GM23338 (cell line): ENCODE measurements at regions not wholly inside any gene's neighbourhood (a gene's known extent, or its start where the extent isn't known, plus 50 kb on each side); places are given as distances from the start of the nearest gene placed in this dataset.

Experiments used
- ATAC-seq: fragments of 200-7000 bp; cut with Tn5 transposase; 3 replicates; pipeline ENCODE4 v1.9.1; 2020
- DNase-seq: peaks from one replicate; pipeline ENCODE4 v3.0.0-alpha.2; 2015; ENCODE audit warnings: low spot score
- H2AFZ ChIP-seq: fragments of 200-600 bp; sonication (generic); 2 replicates; pipeline ENCODE4 v1.8.0; 2016; ENCODE audit warnings: antibody characterized with exemption, mild to moderate bottlenecking, moderate library complexity
- H3F3A ChIP-seq: fragments of 200-600 bp; sonication (generic); replicated peaks from 2 replicates; pipeline ENCODE4 v1.8.0; 2017; ENCODE audit warnings: antibody characterized with exemption, mixed run types, low read depth
- H3K27ac ChIP-seq: fragments of 200-600 bp; sonication (generic); 2 replicates; pipeline ENCODE4 v1.6.1; 2016; ENCODE audit warnings: low read depth
- H3K27me3 ChIP-seq: fragments of 200-600 bp; sonication (generic); 2 replicates; pipeline ENCODE4 v1.8.0; 2016; ENCODE audit warnings: mild to moderate bottlenecking, mixed run types, moderate library complexity; ENCODE audit not compliant: insufficient read depth
- H3K36me3 ChIP-seq: fragments of 200-600 bp; sonication (generic); 2 replicates; pipeline ENCODE4 v1.8.0; 2016; ENCODE audit warnings: mild to moderate bottlenecking; ENCODE audit not compliant: insufficient read depth
- H3K4me1 ChIP-seq: fragments of 200-600 bp; sonication (generic); 2 replicates; pipeline ENCODE4 v1.8.0; 2016; ENCODE audit warnings: mild to moderate bottlenecking, moderate library complexity; ENCODE audit not compliant: insufficient read depth
- H3K4me2 ChIP-seq: fragments of 200-600 bp; sonication (generic); 2 replicates; pipeline ENCODE4 v1.7.1; 2017; ENCODE audit warnings: mixed run types
- H3K4me3 ChIP-seq: fragments of 200-600 bp; sonication (generic); 2 replicates; pipeline ENCODE4 v1.6.1; 2016; ENCODE audit warnings: mixed run types
- H3K79me2 ChIP-seq: fragments of 200-600 bp; sonication (generic); replicated peaks from 2 replicates; pipeline ENCODE4 v1.8.0; 2017; ENCODE audit warnings: mild to moderate bottlenecking; ENCODE audit not compliant: insufficient read depth
- H3K9me2 ChIP-seq: fragments of 200-600 bp; sonication (generic); 2 replicates; pipeline ENCODE4 v1.8.0; 2017; ENCODE audit not compliant: insufficient read depth
- H4K20me1 ChIP-seq: fragments of 200-600 bp; sonication (generic); replicated peaks from 2 replicates; pipeline ENCODE4 v1.8.0; 2017; ENCODE audit warnings: mild to moderate bottlenecking; ENCODE audit not compliant: insufficient read depth
- H3K27ac Mint-ChIP-seq: 2 replicates; pipeline ENCODE4 v1.8.0; 2020; ENCODE audit warnings: inconsistent platforms, mild to moderate bottlenecking, moderate library complexity, mixed read lengths
- H3K27me3 Mint-ChIP-seq: 3 replicates; pipeline ENCODE4 v1.8.0; 2022; ENCODE audit warnings: low read depth, mild to moderate bottlenecking, moderate library complexity, mixed read lengths, inconsistent platforms; ENCODE audit not compliant: insufficient read depth, poor library complexity
- H3K36me3 Mint-ChIP-seq: 3 replicates; pipeline ENCODE4 v1.8.0; 2021; ENCODE audit warnings: low read depth, mild to moderate bottlenecking, inconsistent platforms, moderate library complexity, mixed read lengths
- H3K4me1 Mint-ChIP-seq: 3 replicates; pipeline ENCODE4 v1.8.0; 2020; ENCODE audit warnings: mild to moderate bottlenecking, inconsistent platforms, mixed read lengths
- H3K4me3 Mint-ChIP-seq: 3 replicates; pipeline ENCODE4 v1.8.0; 2021; ENCODE audit warnings: moderate library complexity, mild to moderate bottlenecking, inconsistent platforms, mixed read lengths
- H3K9me3 Mint-ChIP-seq: 3 replicates; pipeline ENCODE4 v1.8.0; 2020; ENCODE audit warnings: moderate library complexity, mild to moderate bottlenecking, inconsistent platforms, mixed read lengths
- CREB1 ChIP-seq: fragments of 250-450 bp; sonication (Bioruptor Pico); IDR thresholded peaks from 2 replicates; pipeline ENCODE4 v1.5.0; 2020; ENCODE audit warnings: low read depth, mild to moderate bottlenecking, moderate library complexity
- EZH2 ChIP-seq: fragments of 200-600 bp; sonication (generic); IDR thresholded peaks from one replicate; pipeline ENCODE4 v1.8.0; 2017; ENCODE audit warnings: antibody characterized with exemption, mild to moderate bottlenecking, low read depth; ENCODE audit not compliant: unreplicated experiment
- EZH2phosphoT487 ChIP-seq: fragments of 200-600 bp; sonication (generic); IDR thresholded peaks from one replicate; pipeline ENCODE4 v1.8.1; 2018; ENCODE audit warnings: antibody characterized with exemption; ENCODE audit not compliant: unreplicated experiment
- JUNB ChIP-seq: IDR thresholded peaks from one replicate; pipeline ENCODE4 v1.6.1; 2016; ENCODE audit warnings: antibody characterized with exemption; ENCODE audit not compliant: unreplicated experiment
- NANOG ChIP-seq: IDR thresholded peaks from 2 replicates; pipeline ENCODE4 v1.6.1; 2016; ENCODE audit warnings: antibody characterized with exemption, borderline replicate concordance
- POLR2AphosphoS5 ChIP-seq: IDR thresholded peaks from 2 replicates; pipeline ENCODE4 v1.6.1; 2016; ENCODE audit warnings: antibody characterized with exemption, low read depth
- STAT1 ChIP-seq: IDR thresholded peaks from one replicate; pipeline ENCODE4 v1.6.1; 2016; ENCODE audit warnings: antibody characterized with exemption; ENCODE audit not compliant: unreplicated experiment
- ZNF114 ChIP-seq: fragments of 250-450 bp; sonication (Bioruptor Pico); IDR thresholded peaks from 2 replicates; pipeline ENCODE4 v1.5.0; 2020; ENCODE audit warnings: mild to moderate bottlenecking, moderate library complexity
- ZNF331 ChIP-seq: fragments of 250-450 bp; sonication (Bioruptor Pico); IDR thresholded peaks from 2 replicates; pipeline ENCODE4 v1.5.0; 2020; ENCODE audit warnings: low read depth, mild to moderate bottlenecking, moderate library complexity
- TF ChIP-seq, protein P1 (sequence below): IDR thresholded peaks from one replicate; pipeline ENCODE4 v1.6.1; 2018; ENCODE audit warnings: antibody characterized with exemption; ENCODE audit not compliant: unreplicated experiment
- TF ChIP-seq, protein P2 (sequence below), 2 experiments: fragments of 200-600 bp in 1 of 2; sonication (generic) in 1 of 2; conservative IDR thresholded peaks; 2 replicates each; pipeline versions ENCODE4 v1.5.1 to v1.6.1; 2016 to 2017; ENCODE audit warnings: antibody characterized with exemption in 2 of 2, low read depth in 2 of 2, mild to moderate bottlenecking in 2 of 2, moderate library complexity in 1 of 2
- TF ChIP-seq, protein P3 (sequence below): fragments of 250-450 bp; sonication (Bioruptor Pico); IDR thresholded peaks from 2 replicates; pipeline ENCODE4 v1.5.0; 2020; ENCODE audit warnings: mild to moderate bottlenecking, moderate library complexity
- TF ChIP-seq, protein P4 (sequence below): IDR thresholded peaks from 2 replicates; pipeline ENCODE4 v1.6.1; 2016; ENCODE audit warnings: antibody characterized with exemption

DNA sequence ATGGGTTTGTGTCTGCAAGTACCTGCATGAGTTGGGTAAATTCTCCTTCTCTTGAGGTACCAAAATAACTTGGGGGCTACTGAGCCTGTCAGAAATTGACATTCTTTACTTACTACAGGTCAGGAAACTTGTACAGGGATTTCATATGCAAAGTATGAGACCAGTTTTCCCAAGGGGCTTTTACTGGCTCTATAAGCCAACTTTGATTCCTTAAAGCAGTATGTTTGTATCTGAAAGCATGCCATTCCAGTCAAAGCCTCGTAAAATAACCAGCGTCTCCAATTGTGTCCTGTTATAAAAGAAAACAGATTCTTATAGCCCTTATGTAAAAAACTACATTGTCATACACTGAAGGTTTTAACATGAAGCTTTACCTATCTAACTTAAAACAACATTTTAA, 90.2 kb downstream of the ZNF467 start:
- no peaks in the 10 kb centered on the region; the same call in 1 of the 2 replicates for H3K9me2 ChIP-seq
- no peaks in the 10 kb centered on the region for H3K79me2 ChIP-seq
- no peaks in the 10 kb centered on the region for H3K27me3 ChIP-seq
- H3K4me2 ChIP-seq, result peak overlapping the region; percentile 37; the same call in 1 of the 2 replicates
- H4K20me1 ChIP-seq, result no peaks in the 10 kb centered on the region
- ATAC-seq (no peak), DNase-seq (no peak)
- Mint-ChIP-seq H3K4me3 (no peak overlapping the region), H3K36me3 (peaks cover 3% of the 10 kb centered on the region; the same call in 1 of the 3 replicates), H3K4me1 (peaks cover 46% of the 10 kb centered on the region), H3K9me3 (no peaks in the 10 kb centered on the region; the same call in 2 of the 3 replicates), H3K27me3 (no peaks in the 10 kb centered on the region), H3K27ac (no peak overlapping the region)
- no peaks in the 10 kb centered on the region for H3F3A ChIP-seq
- peaks cover 51% of the 10 kb centered on the region for H3K4me1 ChIP-seq
- no peak overlapping the region for H2AFZ ChIP-seq
- H3K27ac ChIP-seq, result no peak overlapping the region
- TF ChIP-seq, protein P1, sequence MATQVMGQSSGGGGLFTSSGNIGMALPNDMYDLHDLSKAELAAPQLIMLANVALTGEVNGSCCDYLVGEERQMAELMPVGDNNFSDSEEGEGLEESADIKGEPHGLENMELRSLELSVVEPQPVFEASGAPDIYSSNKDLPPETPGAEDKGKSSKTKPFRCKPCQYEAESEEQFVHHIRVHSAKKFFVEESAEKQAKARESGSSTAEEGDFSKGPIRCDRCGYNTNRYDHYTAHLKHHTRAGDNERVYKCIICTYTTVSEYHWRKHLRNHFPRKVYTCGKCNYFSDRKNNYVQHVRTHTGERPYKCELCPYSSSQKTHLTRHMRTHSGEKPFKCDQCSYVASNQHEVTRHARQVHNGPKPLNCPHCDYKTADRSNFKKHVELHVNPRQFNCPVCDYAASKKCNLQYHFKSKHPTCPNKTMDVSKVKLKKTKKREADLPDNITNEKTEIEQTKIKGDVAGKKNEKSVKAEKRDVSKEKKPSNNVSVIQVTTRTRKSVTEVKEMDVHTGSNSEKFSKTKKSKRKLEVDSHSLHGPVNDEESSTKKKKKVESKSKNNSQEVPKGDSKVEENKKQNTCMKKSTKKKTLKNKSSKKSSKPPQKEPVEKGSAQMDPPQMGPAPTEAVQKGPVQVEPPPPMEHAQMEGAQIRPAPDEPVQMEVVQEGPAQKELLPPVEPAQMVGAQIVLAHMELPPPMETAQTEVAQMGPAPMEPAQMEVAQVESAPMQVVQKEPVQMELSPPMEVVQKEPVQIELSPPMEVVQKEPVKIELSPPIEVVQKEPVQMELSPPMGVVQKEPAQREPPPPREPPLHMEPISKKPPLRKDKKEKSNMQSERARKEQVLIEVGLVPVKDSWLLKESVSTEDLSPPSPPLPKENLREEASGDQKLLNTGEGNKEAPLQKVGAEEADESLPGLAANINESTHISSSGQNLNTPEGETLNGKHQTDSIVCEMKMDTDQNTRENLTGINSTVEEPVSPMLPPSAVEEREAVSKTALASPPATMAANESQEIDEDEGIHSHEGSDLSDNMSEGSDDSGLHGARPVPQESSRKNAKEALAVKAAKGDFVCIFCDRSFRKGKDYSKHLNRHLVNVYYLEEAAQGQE, result no peak
- TF ChIP-seq ZNF331 (no peak), POLR2AphosphoS5 (no peak), STAT1 (no peak), EZH2phosphoT487 (no peak), ZNF114 (CRISPR knock-in tag) (no peak), NANOG (no peak), EZH2 (no peak), JUNB (no peak), CREB1 (no peak)
- TF ChIP-seq, protein P2, sequence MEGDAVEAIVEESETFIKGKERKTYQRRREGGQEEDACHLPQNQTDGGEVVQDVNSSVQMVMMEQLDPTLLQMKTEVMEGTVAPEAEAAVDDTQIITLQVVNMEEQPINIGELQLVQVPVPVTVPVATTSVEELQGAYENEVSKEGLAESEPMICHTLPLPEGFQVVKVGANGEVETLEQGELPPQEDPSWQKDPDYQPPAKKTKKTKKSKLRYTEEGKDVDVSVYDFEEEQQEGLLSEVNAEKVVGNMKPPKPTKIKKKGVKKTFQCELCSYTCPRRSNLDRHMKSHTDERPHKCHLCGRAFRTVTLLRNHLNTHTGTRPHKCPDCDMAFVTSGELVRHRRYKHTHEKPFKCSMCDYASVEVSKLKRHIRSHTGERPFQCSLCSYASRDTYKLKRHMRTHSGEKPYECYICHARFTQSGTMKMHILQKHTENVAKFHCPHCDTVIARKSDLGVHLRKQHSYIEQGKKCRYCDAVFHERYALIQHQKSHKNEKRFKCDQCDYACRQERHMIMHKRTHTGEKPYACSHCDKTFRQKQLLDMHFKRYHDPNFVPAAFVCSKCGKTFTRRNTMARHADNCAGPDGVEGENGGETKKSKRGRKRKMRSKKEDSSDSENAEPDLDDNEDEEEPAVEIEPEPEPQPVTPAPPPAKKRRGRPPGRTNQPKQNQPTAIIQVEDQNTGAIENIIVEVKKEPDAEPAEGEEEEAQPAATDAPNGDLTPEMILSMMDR (conservative IDR thresholded peaks at IDR 0.05; ENCODE audit: low read depth in 2 of 2), result no peak
- TF ChIP-seq, protein P3, sequence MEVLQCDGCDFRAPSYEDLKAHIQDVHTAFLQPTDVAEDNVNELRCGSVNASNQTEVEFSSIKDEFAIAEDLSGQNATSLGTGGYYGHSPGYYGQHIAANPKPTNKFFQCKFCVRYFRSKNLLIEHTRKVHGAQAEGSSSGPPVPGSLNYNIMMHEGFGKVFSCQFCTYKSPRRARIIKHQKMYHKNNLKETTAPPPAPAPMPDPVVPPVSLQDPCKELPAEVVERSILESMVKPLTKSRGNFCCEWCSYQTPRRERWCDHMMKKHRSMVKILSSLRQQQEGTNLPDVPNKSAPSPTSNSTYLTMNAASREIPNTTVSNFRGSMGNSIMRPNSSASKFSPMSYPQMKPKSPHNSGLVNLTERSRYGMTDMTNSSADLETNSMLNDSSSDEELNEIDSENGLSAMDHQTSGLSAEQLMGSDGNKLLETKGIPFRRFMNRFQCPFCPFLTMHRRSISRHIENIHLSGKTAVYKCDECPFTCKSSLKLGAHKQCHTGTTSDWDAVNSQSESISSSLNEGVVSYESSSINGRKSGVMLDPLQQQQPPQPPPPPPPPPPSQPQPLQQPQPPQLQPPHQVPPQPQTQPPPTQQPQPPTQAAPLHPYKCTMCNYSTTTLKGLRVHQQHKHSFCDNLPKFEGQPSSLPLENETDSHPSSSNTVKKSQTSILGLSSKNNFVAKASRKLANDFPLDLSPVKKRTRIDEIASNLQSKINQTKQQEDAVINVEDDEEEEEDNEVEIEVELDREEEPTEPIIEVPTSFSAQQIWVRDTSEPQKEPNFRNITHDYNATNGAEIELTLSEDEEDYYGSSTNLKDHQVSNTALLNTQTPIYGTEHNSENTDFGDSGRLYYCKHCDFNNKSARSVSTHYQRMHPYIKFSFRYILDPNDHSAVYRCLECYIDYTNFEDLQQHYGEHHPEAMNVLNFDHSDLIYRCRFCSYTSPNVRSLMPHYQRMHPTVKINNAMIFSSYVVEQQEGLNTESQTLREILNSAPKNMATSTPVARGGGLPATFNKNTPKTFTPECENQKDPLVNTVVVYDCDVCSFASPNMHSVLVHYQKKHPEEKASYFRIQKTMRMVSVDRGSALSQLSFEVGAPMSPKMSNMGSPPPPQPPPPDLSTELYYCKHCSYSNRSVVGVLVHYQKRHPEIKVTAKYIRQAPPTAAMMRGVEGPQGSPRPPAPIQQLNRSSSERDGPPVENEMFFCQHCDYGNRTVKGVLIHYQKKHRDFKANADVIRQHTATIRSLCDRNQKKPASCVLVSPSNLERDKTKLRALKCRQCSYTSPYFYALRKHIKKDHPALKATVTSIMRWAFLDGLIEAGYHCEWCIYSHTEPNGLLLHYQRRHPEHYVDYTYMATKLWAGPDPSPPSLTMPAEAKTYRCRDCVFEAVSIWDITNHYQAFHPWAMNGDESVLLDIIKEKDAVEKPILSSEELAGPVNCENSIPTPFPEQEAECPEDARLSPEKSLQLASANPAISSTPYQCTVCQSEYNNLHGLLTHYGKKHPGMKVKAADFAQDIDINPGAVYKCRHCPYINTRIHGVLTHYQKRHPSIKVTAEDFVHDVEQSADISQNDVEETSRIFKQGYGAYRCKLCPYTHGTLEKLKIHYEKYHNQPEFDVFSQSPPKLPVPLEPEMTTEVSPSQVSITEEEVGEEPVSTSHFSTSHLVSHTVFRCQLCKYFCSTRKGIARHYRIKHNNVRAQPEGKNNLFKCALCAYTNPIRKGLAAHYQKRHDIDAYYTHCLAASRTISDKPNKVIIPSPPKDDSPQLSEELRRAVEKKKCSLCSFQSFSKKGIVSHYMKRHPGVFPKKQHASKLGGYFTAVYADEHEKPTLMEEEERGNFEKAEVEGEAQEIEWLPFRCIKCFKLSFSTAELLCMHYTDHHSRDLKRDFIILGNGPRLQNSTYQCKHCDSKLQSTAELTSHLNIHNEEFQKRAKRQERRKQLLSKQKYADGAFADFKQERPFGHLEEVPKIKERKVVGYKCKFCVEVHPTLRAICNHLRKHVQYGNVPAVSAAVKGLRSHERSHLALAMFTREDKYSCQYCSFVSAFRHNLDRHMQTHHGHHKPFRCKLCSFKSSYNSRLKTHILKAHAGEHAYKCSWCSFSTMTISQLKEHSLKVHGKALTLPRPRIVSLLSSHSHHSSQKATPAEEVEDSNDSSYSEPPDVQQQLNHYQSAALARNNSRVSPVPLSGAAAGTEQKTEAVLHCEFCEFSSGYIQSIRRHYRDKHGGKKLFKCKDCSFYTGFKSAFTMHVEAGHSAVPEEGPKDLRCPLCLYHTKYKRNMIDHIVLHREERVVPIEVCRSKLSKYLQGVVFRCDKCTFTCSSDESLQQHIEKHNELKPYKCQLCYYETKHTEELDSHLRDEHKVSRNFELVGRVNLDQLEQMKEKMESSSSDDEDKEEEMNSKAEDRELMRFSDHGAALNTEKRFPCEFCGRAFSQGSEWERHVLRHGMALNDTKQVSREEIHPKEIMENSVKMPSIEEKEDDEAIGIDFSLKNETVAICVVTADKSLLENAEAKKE (CRISPR knock-in tag), result no peak
- TF ChIP-seq, protein P4, sequence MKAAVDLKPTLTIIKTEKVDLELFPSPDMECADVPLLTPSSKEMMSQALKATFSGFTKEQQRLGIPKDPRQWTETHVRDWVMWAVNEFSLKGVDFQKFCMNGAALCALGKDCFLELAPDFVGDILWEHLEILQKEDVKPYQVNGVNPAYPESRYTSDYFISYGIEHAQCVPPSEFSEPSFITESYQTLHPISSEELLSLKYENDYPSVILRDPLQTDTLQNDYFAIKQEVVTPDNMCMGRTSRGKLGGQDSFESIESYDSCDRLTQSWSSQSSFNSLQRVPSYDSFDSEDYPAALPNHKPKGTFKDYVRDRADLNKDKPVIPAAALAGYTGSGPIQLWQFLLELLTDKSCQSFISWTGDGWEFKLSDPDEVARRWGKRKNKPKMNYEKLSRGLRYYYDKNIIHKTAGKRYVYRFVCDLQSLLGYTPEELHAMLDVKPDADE, result no peak
- no peaks in the 10 kb centered on the region for H3K36me3 ChIP-seq
- no peak overlapping the region for H3K4me3 ChIP-seq
